ENCODE measurements at regions not wholly inside any gene's neighbourhood (a gene's known extent, or its start where the extent isn't known, plus 50 kb on each side); places are given as distances from the start of the nearest gene placed in this dataset.
"Not testable (repeated sequence)": the region's sequence is repeated elsewhere in the genome, so short reads cannot be mapped to it uniquely, and the experiment has no call there.

DNA sequence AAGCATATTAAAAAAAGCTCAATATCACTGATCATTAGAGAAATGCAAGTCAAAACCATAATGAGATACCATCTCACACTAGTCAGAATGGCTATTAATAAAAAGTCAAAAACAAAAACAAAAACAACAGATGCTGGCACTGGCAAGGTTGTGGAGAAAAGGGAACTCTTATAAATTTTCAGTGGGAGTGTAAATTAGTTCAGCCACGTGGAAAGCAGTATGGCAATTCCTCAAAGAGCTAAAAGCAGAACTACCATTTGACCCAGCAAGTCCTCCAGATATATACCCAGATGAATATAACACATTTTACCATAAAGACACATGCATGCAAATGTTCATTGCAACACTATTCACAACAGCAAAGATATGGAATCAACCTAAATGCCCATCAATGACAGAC, 68.7 kb upstream of the MEGF10 start:
- ATAC-seq (replicated peaks; ENCODE audit: extremely low read depth, poor library complexity, severe bottlenecking); H3K9me3 Mint-ChIP-seq; H3K4me3 Mint-ChIP-seq; DNase-seq (ENCODE audit: low spot score in 2 of 2); H3K27ac Mint-ChIP-seq (ENCODE audit: low read depth); H3K36me3 Mint-ChIP-seq (ENCODE audit: insufficient read depth); H3K4me1 Mint-ChIP-seq: not testable (repeated sequence)
- peaks cover 24% of the 10 kb centered on the region for H3K27me3 Mint-ChIP-seq

DNA sequence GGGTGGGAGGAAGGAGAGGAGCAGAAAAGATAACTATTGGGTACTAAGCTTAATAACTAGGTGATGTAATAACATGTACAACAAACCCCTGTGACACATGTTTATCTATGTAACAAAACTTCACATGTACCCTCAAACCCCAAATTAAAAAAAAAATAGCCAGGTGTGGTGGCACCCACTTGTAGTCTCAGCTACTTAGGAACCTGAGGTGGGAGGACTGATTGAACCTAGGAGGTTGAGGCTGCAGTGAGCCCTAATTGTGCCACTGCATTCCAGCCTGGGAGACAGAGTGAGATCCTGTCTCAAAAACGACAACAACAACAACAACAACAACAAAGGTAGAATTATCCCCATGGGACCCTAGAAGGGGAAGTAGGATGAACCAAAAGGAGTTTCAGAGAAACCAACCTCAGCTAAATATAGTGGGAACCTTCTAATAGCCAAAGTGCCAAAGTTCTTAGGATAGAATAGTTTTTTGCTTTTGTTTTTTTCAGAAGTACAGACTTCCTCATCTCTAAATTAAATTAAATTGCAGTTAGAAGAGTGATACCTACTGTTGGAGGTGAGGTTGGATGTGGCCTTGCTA, 67.9 kb upstream of the MEGF10 start:
- H3K4me3 Mint-ChIP-seq; H3K4me1 Mint-ChIP-seq; DNase-seq (ENCODE audit: low spot score in 2 of 2): not testable (repeated sequence)

GRCh38 chr5:127223256-127223974, 67.2 kb upstream of the MEGF10 start:
- Mint-ChIP-seq H3K9me3 (no peaks in the 10 kb centered on the region), H3K4me3 (no peak overlapping the region), H3K27ac (ENCODE audit: low read depth) (no peak overlapping the region), H3K36me3 (ENCODE audit: insufficient read depth) (no peaks in the 10 kb centered on the region), H3K4me1 (no peaks in the 10 kb centered on the region), H3K27me3 (peaks cover 10% of the 10 kb centered on the region)
- DNase-seq (ENCODE audit: low spot score in 2 of 2) = no peak
- no peak for ATAC-seq (replicated peaks; ENCODE audit: extremely low read depth, poor library complexity, severe bottlenecking)

More for the DNA sequence above, 67.9 kb upstream of the MEGF10 start:
- not testable (repeated sequence) for H3K9me3 Mint-ChIP-seq; H3K27ac Mint-ChIP-seq (ENCODE audit: low read depth); H3K36me3 Mint-ChIP-seq (ENCODE audit: insufficient read depth); ATAC-seq (replicated peaks; ENCODE audit: extremely low read depth, poor library complexity, severe bottlenecking)
- H3K27me3 Mint-ChIP-seq = peaks cover 16% of the 10 kb centered on the region

DNA sequence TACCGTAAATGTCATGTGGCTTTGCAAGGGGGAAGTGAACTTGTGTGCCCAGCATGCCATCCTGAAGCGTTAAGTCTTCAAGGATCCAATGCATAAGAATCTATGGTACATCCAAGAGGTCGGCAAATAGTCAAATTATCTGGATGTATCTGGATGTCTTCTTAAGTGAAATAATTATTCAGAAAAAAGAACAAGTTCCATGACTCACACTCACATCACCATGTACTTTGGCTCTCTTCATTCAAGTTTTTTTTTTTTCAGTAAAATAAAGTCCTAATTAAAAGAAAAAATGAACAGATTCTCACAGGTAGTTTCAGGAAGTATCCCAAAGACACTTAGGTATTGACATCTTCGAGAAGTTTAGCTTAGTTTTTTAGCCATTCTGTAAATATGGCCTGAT, 62.7 kb upstream of the MEGF10 start:
- Mint-ChIP-seq H3K9me3 (no peaks in the 10 kb centered on the region), H3K27ac (ENCODE audit: low read depth) (no peak overlapping the region), H3K4me1 (peaks cover 14% of the 10 kb centered on the region), H3K27me3 (no peaks in the 10 kb centered on the region), H3K36me3 (ENCODE audit: insufficient read depth) (peaks cover 2% of the 10 kb centered on the region), H3K4me3 (no peak overlapping the region)
- no peak for DNase-seq (ENCODE audit: low spot score in 2 of 2)
- ATAC-seq (replicated peaks; ENCODE audit: extremely low read depth, poor library complexity, severe bottlenecking) = no peak

GRCh38 chr5:127228540-127229184, 61.9 kb upstream of the MEGF10 start:
- Mint-ChIP-seq H3K4me1 (peaks cover 14% of the 10 kb centered on the region), H3K4me3 (peak overlapping the region; percentile 72), H3K27me3 (no peaks in the 10 kb centered on the region), H3K27ac (ENCODE audit: low read depth) (no peak overlapping the region), H3K9me3 (no peaks in the 10 kb centered on the region), H3K36me3 (ENCODE audit: insufficient read depth) (peaks cover 2% of the 10 kb centered on the region)
- ATAC-seq (replicated peaks; ENCODE audit: extremely low read depth, poor library complexity, severe bottlenecking) = no peak
- no peak for DNase-seq (ENCODE audit: low spot score in 2 of 2)

GRCh38 chr5:127229185-127229889, 61.3 kb upstream of the MEGF10 start:
- Mint-ChIP-seq H3K9me3 (no peaks in the 10 kb centered on the region), H3K27me3 (no peaks in the 10 kb centered on the region), H3K4me1 (peaks cover 14% of the 10 kb centered on the region), H3K27ac (ENCODE audit: low read depth) (no peak overlapping the region), H3K36me3 (ENCODE audit: insufficient read depth) (peaks cover 2% of the 10 kb centered on the region), H3K4me3 (peak overlapping the region; percentile 72)
- ATAC-seq (replicated peaks; ENCODE audit: extremely low read depth, poor library complexity, severe bottlenecking) = peak; percentile 72
- peak; percentile 17 to 30 for DNase-seq (ENCODE audit: low spot score in 2 of 2)

- DNase-seq (ENCODE audit: low spot score in 2 of 2) (no peak), ATAC-seq (replicated peaks; ENCODE audit: extremely low read depth, poor library complexity, severe bottlenecking) (no peak)
- Mint-ChIP-seq H3K27ac (ENCODE audit: low read depth) (peak overlapping the region; percentile 7), H3K27me3 (no peaks in the 10 kb centered on the region), H3K4me1 (peaks cover 14% of the 10 kb centered on the region), H3K9me3 (no peaks in the 10 kb centered on the region), H3K36me3 (ENCODE audit: insufficient read depth) (peaks cover 2% of the 10 kb centered on the region), H3K4me3 (peak overlapping the region; percentile 31)
Measured at GRCh38 chr5:127231118-127231517, 59.5 kb upstream of the MEGF10 start.

GRCh38 chr5:127233590-127233989, 57.0 kb upstream of the MEGF10 start:
- Mint-ChIP-seq H3K4me3 (no peak overlapping the region), H3K36me3 (ENCODE audit: insufficient read depth) (peaks cover 2% of the 10 kb centered on the region)
- no peak for ATAC-seq (replicated peaks; ENCODE audit: extremely low read depth, poor library complexity, severe bottlenecking)

DNA sequence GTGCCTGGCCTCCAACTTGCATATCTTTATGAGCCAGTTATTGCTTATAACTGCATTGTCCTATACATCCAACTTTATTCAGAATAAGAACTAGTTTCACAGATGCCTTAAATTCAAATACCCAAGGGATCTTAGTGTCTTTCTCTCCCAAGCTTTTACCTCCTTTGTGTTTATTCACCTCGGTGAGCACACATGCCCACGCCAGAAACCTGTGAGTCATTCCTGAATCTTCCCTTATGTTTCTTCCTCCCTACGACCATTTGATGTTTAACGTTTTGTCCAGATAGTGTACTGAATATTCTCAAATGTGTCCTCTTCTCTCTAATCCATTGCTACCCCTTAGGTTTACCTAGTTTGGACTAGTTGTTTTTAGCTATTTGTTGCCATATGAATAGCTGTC, 55.5 kb upstream of the MEGF10 start:
- Mint-ChIP-seq H3K27ac (ENCODE audit: low read depth) (no peak overlapping the region), H3K27me3 (no peaks in the 10 kb centered on the region), H3K9me3 (no peaks in the 10 kb centered on the region), H3K4me1 (peaks cover 8% of the 10 kb centered on the region), H3K36me3 (ENCODE audit: insufficient read depth) (peaks cover 2% of the 10 kb centered on the region), H3K4me3 (no peak overlapping the region)
- no peak for ATAC-seq (replicated peaks; ENCODE audit: extremely low read depth, poor library complexity, severe bottlenecking)
- no peak for DNase-seq (ENCODE audit: low spot score in 2 of 2)

More at GRCh38 chr5:127233590-127233989, 57.0 kb upstream of the MEGF10 start:
- no peak overlapping the region for H3K27ac Mint-ChIP-seq (ENCODE audit: low read depth)
- no peaks in the 10 kb centered on the region for H3K27me3 Mint-ChIP-seq
- H3K4me1 Mint-ChIP-seq = peaks cover 14% of the 10 kb centered on the region
- H3K9me3 Mint-ChIP-seq = no peaks in the 10 kb centered on the region
- DNase-seq (ENCODE audit: low spot score in 2 of 2) = no peak

DNA sequence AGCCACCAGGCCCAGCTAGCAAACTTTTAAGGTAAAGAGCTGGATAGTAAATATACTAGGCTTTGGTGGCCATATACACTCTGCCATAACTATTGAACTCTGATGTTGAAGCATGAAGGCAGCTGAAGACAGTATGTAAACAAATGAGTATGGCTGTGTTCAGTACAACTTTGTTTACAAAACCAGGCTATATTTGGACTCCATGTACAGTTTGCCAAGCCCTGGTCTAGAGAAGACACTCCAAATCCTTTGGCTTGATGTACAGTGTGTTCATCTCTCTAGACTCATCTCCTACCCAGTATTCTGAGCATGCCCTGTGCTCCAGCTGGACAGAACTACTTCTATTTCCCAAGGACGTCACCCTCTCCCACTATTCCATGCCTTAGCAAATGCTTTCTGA, 54.3 kb upstream of the MEGF10 start:
- no peaks in the 10 kb centered on the region for H3K9me3 Mint-ChIP-seq
- ATAC-seq (replicated peaks; ENCODE audit: extremely low read depth, poor library complexity, severe bottlenecking) (no peak), DNase-seq (ENCODE audit: low spot score in 2 of 2) (no peak)
- H3K36me3 Mint-ChIP-seq (ENCODE audit: insufficient read depth) = peaks cover under 1% of the 10 kb centered on the region
- H3K4me1 Mint-ChIP-seq = peaks cover 2% of the 10 kb centered on the region
- no peak overlapping the region for H3K27ac Mint-ChIP-seq (ENCODE audit: low read depth)
- peaks cover 5% of the 10 kb centered on the region for H3K27me3 Mint-ChIP-seq
- no peak overlapping the region for H3K4me3 Mint-ChIP-seq

All from central memory CD8-positive, alpha-beta T cell (primary cell).